PC-3 (cell line): ENCODE measurements at regions not wholly inside any gene's neighbourhood (a gene's known extent, or its start where the extent isn't known, plus 50 kb on each side); places are given as distances from the start of the nearest gene placed in this dataset.

Source experiments
- ATAC-seq: fragments of 200-7000 bp; cut with Tn5 transposase; 2 replicates; pipeline ENCODE4 v1.9.1; 2020; ENCODE audit warnings: mild to moderate bottlenecking, moderate library complexity
- BruUV-seq: library from RNA; stranded (reverse); fragments of 400-500 nt; replicated peaks from 2 replicates; lab custom pipeline; 2021; lab: Mats Ljungman, UMichigan
- CTCF ChIA-PET: fragments of 300-600 bp; sonication (Branson Sonifier 250); formaldehyde crosslinking; loops from one replicate; lab custom pipeline; 2022; ENCODE audit warnings: antibody characterized with exemption; lab: Charles Lee
- POLR2A ChIA-PET: fragments of 300-600 bp; sonication (Branson Sonifier 250); formaldehyde crosslinking; loops from one replicate; lab custom pipeline; 2022; ENCODE audit warnings: antibody characterized with exemption; ENCODE audit not compliant: unreplicated experiment; lab: Charles Lee
- DNase-seq: peaks from one replicate; pipeline ENCODE4 v3.0.0-alpha.2; 2015
- H2AFZ ChIP-seq: fragments of 300-600 bp; sonication (generic); 2 replicates; pipeline ENCODE4 v1.6.0; 2016; ENCODE audit warnings: antibody characterized with exemption, low read length
- H3F3A ChIP-seq: fragments of 300-600 bp; sonication (generic); one replicate; pipeline ENCODE4 v1.6.0; 2017; ENCODE audit warnings: antibody characterized with exemption, low read length, control low read depth, mild to moderate bottlenecking; ENCODE audit not compliant: unreplicated experiment
- H3K27ac ChIP-seq: fragments of 300-600 bp; sonication (generic); 2 replicates; pipeline ENCODE4 v1.5.1; 2016; ENCODE audit warnings: mild to moderate bottlenecking, low read length
- H3K27me3 ChIP-seq: fragments of 300-600 bp; sonication (generic); 2 replicates; pipeline ENCODE4 v1.6.1; 2016; ENCODE audit warnings: low read length, mixed read lengths
- H3K36me3 ChIP-seq: fragments of 300-600 bp; sonication (generic); 2 replicates; pipeline ENCODE4 v1.6.1; 2016; ENCODE audit warnings: low read depth, mixed run types, low read length, mixed read lengths
- H3K4me1 ChIP-seq: fragments of 300-600 bp; sonication (generic); 2 replicates; pipeline ENCODE4 v1.5.1; 2016; ENCODE audit warnings: low read length; ENCODE audit not compliant: insufficient read depth
- H3K4me2 ChIP-seq: fragments of 300-600 bp; sonication (generic); 2 replicates; pipeline ENCODE4 v1.6.0; 2016; ENCODE audit warnings: low read length
- H3K4me3 ChIP-seq: fragments of 300-600 bp; sonication (generic); 2 replicates; pipeline ENCODE4 v1.5.1; 2016; ENCODE audit warnings: mild to moderate bottlenecking, low read length, mixed read lengths
- H3K79me2 ChIP-seq: fragments of 300-600 bp; sonication (generic); 2 replicates; pipeline ENCODE4 v1.6.1; 2017; ENCODE audit warnings: low read length, mixed read lengths
- H3K9ac ChIP-seq: fragments of 300-600 bp; sonication (generic); 2 replicates; pipeline ENCODE4 v1.6.0; 2016; ENCODE audit warnings: mild to moderate bottlenecking, low read length
- H3K9me2 ChIP-seq: fragments of 300-600 bp; sonication (generic); replicated peaks from 2 replicates; pipeline ENCODE4 v1.6.1; 2016; ENCODE audit warnings: mixed run types, low read length, mixed read lengths
- H3K9me3 ChIP-seq: fragments of 300-600 bp; sonication (generic); 2 replicates; pipeline ENCODE4 v1.6.1; 2016; ENCODE audit warnings: low read length, mixed read lengths
- H4K20me1 ChIP-seq: fragments of 300-600 bp; sonication (generic); 2 replicates; pipeline ENCODE4 v1.6.1; 2016; ENCODE audit warnings: low read length, mixed read lengths
- CTCF ChIP-seq: fragments of 300-600 bp; sonication (generic); conservative IDR thresholded peaks from 2 replicates; pipeline ENCODE4 v1.5.1; 2017; ENCODE audit warnings: antibody characterized with exemption, low read depth, mild to moderate bottlenecking, low read length
- EZH2 ChIP-seq: fragments of 300-600 bp; sonication (generic); IDR thresholded peaks from one replicate; pipeline ENCODE4 v1.6.1; 2017; ENCODE audit warnings: antibody characterized with exemption, mild to moderate bottlenecking, low read length; ENCODE audit not compliant: unreplicated experiment
- EZH2phosphoT487 ChIP-seq: fragments of 300-600 bp; sonication (generic); IDR thresholded peaks from 2 replicates; pipeline ENCODE4 v1.6.1; 2018; ENCODE audit warnings: mild to moderate bottlenecking, antibody characterized with exemption, low read length, borderline replicate concordance
- intact Hi-C: fragments of 100-400 bp; cut with micrococcal nuclease; formaldehyde crosslinking; loops from 2 replicates; pipeline ENCODE4 v1.9.0; 2023

DNA sequence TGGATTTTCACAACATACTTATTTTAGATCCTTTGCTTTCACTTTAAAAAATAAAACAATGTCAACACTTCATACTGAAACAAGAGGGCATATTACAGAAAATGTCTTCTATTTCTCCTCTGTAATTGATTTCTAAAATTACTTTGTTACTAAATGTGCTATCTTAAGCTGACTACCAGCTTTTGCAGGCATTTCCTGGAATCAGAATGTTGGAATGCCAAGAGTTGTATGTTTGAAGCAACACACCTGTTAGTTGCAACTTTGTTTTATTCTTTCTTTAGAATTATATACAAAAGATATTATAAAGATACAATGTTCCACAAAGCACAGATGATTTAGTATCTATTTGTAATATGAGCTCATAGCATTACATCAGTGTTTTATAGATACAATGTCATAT is 62.5 kb upstream of the TMEM170B start:
- Histone ChIP-seq H3K9me2 (no peaks in the 10 kb centered on the region), H3K4me2 (no peak overlapping the region), H3K27me3 (no peaks in the 10 kb centered on the region), H2AFZ (no peak overlapping the region), H3F3A (no peaks in the 10 kb centered on the region), H3K79me2 (no peaks in the 10 kb centered on the region), H4K20me1 (no peaks in the 10 kb centered on the region), H3K9me3 (no peaks in the 10 kb centered on the region), H3K36me3 (no peaks in the 10 kb centered on the region), H3K9ac (no peak overlapping the region), H3K27ac (no peak overlapping the region), H3K4me3 (no peak overlapping the region), H3K4me1 (no peaks in the 10 kb centered on the region)
- POLR2A ChIA-PET, result no interaction called here
- TF ChIP-seq EZH2phosphoT487 (no peak), CTCF (no peak), EZH2 (no peak)
- DNase-seq (no peak), ATAC-seq (no peak)
- BruUV-seq, result no TSS peak
- intact Hi-C loops, result no loop called here
- CTCF ChIA-PET, result no interaction called here

GRCh38 chr6:11473008-11473740 is 64.4 kb upstream of the TMEM170B start:
- no peaks in the 10 kb centered on the region for H3K36me3 ChIP-seq
- no peaks in the 10 kb centered on the region for H3K9me2 ChIP-seq
- no peak for TF ChIP-seq EZH2
- TF ChIP-seq EZH2phosphoT487, result no peak
- no peak for TF ChIP-seq CTCF
- ChIA-PET POLR2A (no interaction called here), CTCF (no interaction called here)
- no peak overlapping the region for H3K4me3 ChIP-seq
- H3F3A ChIP-seq, result no peaks in the 10 kb centered on the region
- no peak overlapping the region for H2AFZ ChIP-seq
- no TSS peak for BruUV-seq
- no peaks in the 10 kb centered on the region for H3K27me3 ChIP-seq
- no peak overlapping the region for H3K4me2 ChIP-seq
- no peak overlapping the region for H3K9ac ChIP-seq
- no peaks in the 10 kb centered on the region for H3K79me2 ChIP-seq
- intact Hi-C loops, result no loop called here
- ATAC-seq (no peak), DNase-seq (no peak)
- H3K9me3 ChIP-seq, result no peaks in the 10 kb centered on the region
- H4K20me1 ChIP-seq, result no peaks in the 10 kb centered on the region
- H3K27ac ChIP-seq, result no peak overlapping the region
- no peaks in the 10 kb centered on the region for H3K4me1 ChIP-seq

DNA sequence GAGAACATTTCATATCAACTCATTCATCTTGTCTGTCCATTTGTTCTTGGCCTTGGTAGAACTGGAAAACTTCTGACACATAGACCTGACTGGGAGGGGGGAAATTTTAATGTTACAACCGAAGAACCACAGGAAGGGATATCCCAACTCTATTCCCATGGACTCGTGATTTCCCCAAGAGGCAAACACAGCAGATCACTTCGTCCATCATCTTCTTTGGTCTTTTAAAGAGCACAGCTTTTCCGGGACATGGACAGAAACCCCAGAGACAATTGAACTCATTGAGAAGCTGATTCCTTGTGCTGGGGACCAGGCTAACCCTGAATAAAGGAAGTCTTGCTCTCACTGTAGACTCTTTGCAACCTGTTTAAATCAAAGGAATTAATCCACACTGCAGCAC is 66.3 kb upstream of the TMEM170B start:
- no peaks in the 10 kb centered on the region for H3K36me3 ChIP-seq
- no peak for TF ChIP-seq CTCF
- no peak for TF ChIP-seq EZH2
- no peak for TF ChIP-seq EZH2phosphoT487
- DNase-seq (no peak), ATAC-seq (no peak)
- H3K4me1 ChIP-seq, result no peaks in the 10 kb centered on the region
- ChIA-PET CTCF (no interaction called here), POLR2A (no interaction called here)
- no peaks in the 10 kb centered on the region for H3K9me3 ChIP-seq
- no peaks in the 10 kb centered on the region for H3F3A ChIP-seq
- H2AFZ ChIP-seq, result no peak overlapping the region
- no peaks in the 10 kb centered on the region for H3K79me2 ChIP-seq
- H3K9ac ChIP-seq, result no peak overlapping the region
- H3K9me2 ChIP-seq, result no peaks in the 10 kb centered on the region
- intact Hi-C loops, result no loop called here
- no TSS peak for BruUV-seq
- H3K27me3 ChIP-seq, result no peaks in the 10 kb centered on the region
- H3K27ac ChIP-seq, result no peak overlapping the region
- no peak overlapping the region for H3K4me3 ChIP-seq
- no peak overlapping the region for H3K4me2 ChIP-seq
- H4K20me1 ChIP-seq, result no peaks in the 10 kb centered on the region
